ENCODE measurements at regions not wholly inside any gene's neighbourhood (a gene's known extent, or its start where the extent isn't known, plus 50 kb on each side); places are given as distances from the start of the nearest gene placed in this dataset.

GRCh38 chr6:108785653-108786052 is 62.6 kb upstream of the ARMC2 start:
- H3K9me3 ChIP-seq, result no peaks in the 10 kb centered on the region
- intact Hi-C loops (cut with DNase I; ENCODE audit: low total_unique reads), result no loop called here

GRCh38 chr6:108788416-108788815 is 59.8 kb upstream of the ARMC2 start:
- intact Hi-C loops (cut with DNase I; ENCODE audit: low total_unique reads), result no loop called here
- H3K27me3 ChIP-seq, result no peaks in the 10 kb centered on the region
- H3K4me1 ChIP-seq, result peaks cover 0 to 4% (median under 1%) of the 10 kb centered on the region in 4 donors
- TF ChIP-seq POLR2A (IDR thresholded peaks at IDR 0.05) (no peak), CTCF (IDR thresholded peaks at IDR 0.05) (no peak), EP300 (IDR thresholded peaks at IDR 0.05) (no peak), POLR2AphosphoS5 (IDR thresholded peaks at IDR 0.05) (no peak)
- no peak overlapping the region for H3K4me3 ChIP-seq
- no peaks in the 10 kb centered on the region for H3K9me3 ChIP-seq
- 95 to 98% (median 96%) methylated on average over 1 of the region's 1 CpG for WGBS, 5 donors
- H3K36me3 ChIP-seq, result no peaks in the 10 kb centered on the region
- no peak for DNase-seq
- no peak overlapping the region for H3K27ac ChIP-seq

More at GRCh38 chr6:108785653-108786052, 62.6 kb upstream of the ARMC2 start:
- no peak for DNase-seq
- no peak overlapping the region for H3K27ac ChIP-seq
- H3K36me3 ChIP-seq, result no peaks in the 10 kb centered on the region
- peaks cover 7 to 23% (median 18%) of the 10 kb centered on the region in 4 donors for H3K4me1 ChIP-seq
- no peaks in the 10 kb centered on the region for H3K27me3 ChIP-seq
- 82 to 93% (median 91%) methylated on average over 7 of the region's 7 CpGs for WGBS, 5 donors
- no peak overlapping the region for H3K4me3 ChIP-seq
- TF ChIP-seq EP300 (IDR thresholded peaks at IDR 0.05), result no peak
- TF ChIP-seq POLR2AphosphoS5 (IDR thresholded peaks at IDR 0.05), result no peak
- no peak for TF ChIP-seq POLR2A (IDR thresholded peaks at IDR 0.05)
- no peak for TF ChIP-seq CTCF (IDR thresholded peaks at IDR 0.05)

GRCh38 chr6:108789475-108789874 is 58.7 kb upstream of the ARMC2 start:
- H3K9me3 ChIP-seq, result no peaks in the 10 kb centered on the region
- WGBS, 5 donors, result 85 to 100% (median 94%) methylated on average over 1 of the region's 1 CpG
- intact Hi-C loops (cut with DNase I; ENCODE audit: low total_unique reads), result no loop called here

GRCh38 chr6:108791700-108792099 is 56.5 kb upstream of the ARMC2 start:
- DNase-seq, result no peak
- Histone ChIP-seq H3K4me3 (no peak overlapping the region), H3K9me3 (no peaks in the 10 kb centered on the region), H3K4me1 (peaks cover 10 to 32% (median 24%) of the 10 kb centered on the region in 4 donors), H3K36me3 (no peaks in the 10 kb centered on the region), H3K27ac (no peak overlapping the region), H3K27me3 (no peaks in the 10 kb centered on the region)
- no peak for TF ChIP-seq POLR2A (IDR thresholded peaks at IDR 0.05)
- no peak for TF ChIP-seq EP300 (IDR thresholded peaks at IDR 0.05)
- TF ChIP-seq POLR2AphosphoS5 (IDR thresholded peaks at IDR 0.05), result no peak
- TF ChIP-seq CTCF (IDR thresholded peaks at IDR 0.05), result no peak
- intact Hi-C loops (cut with DNase I; ENCODE audit: low total_unique reads), result no loop called here

More at GRCh38 chr6:108789475-108789874, 58.7 kb upstream of the ARMC2 start:
- DNase-seq, result no peak
- H3K36me3 ChIP-seq, result no peaks in the 10 kb centered on the region
- peaks cover 0 to 11% (median 7%) of the 10 kb centered on the region in 4 donors for H3K4me1 ChIP-seq
- no peak overlapping the region for H3K4me3 ChIP-seq
- TF ChIP-seq EP300 (IDR thresholded peaks at IDR 0.05) (no peak), CTCF (IDR thresholded peaks at IDR 0.05) (no peak), POLR2AphosphoS5 (IDR thresholded peaks at IDR 0.05) (no peak), POLR2A (IDR thresholded peaks at IDR 0.05) (no peak)
- no peaks in the 10 kb centered on the region for H3K27me3 ChIP-seq
- H3K27ac ChIP-seq, result no peak overlapping the region

Measured in stomach (tissue), 8 donors.